HS-5 (cell line): ENCODE measurements at regions not wholly inside any gene's neighbourhood (a gene's known extent, or its start where the extent isn't known, plus 50 kb on each side); places are given as distances from the start of the nearest gene placed in this dataset.

ENCODE experiments used
- DNase-seq: peaks from one replicate; pipeline ENCODE4 v3.0.0-alpha.2; 2012; ENCODE audit warnings: low read depth

DNA sequence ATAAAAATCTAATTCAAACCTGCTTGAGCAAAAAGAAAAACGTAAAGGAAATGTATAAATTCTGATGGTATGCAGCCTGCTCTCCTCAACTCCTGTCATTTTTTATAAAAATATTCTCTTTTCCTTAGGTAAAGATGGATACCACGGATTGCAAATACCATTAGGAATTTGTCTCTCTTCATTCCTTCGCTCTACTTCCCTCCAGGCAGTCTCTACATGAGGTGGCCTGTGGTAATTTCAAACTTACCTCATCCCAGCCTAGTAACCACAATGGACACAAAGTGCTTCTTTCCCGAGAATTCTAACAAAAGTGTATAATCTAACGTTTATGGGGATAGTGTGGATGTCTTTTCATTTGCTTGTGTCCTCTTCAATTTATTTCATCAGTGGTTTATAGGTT, 239.5 kb upstream of the LRRC7 start:
- DNase-seq: no peak

- DNase-seq: no peak
Measured at GRCh38 chr1:69363236-69363635, 204.5 kb upstream of the LRRC7 start.

DNA sequence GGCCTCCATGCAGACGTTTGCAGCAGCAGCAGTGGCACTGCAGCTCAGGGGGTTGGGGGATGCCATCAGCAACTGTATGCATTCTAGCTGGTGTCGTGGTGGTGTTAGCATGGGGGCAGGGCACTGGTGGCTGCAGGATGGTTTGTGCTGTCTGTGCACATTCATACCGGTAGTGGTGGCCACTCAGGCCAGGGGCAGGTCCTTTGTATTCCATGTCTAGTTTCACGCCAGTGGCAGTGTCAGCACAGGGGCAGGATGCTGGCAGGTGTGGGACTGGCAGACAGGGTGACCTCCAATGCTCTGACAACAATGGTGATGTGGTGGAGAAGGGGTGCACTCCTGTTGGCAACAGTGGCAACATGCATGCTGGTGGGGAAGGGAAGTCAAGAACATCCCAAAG, 194.2 kb upstream of the LRRC7 start:
- DNase-seq: no peak

DNA sequence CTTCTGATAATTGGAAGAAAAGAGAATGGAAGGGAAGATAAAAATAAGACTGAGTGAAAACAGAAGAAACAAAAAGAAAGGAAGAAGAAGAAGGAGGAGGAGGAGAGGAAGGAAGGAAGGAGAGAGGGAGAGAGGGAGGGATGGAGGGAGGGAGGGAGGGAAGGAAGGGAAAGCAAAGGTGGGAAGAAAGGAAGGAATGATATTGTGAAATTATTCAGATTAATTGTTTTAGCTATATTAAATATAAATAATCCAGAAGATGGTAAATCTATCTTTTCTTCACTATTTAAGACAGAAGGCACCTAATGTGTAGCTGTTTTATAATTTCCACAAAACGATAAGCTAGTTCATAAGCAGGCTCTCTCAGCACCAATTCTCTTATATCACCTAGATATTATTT, 191.3 kb upstream of the LRRC7 start:
- no peak for DNase-seq

- DNase-seq: no peak
Measured at GRCh38 chr1:69377507-69377906, 190.2 kb upstream of the LRRC7 start.

DNA sequence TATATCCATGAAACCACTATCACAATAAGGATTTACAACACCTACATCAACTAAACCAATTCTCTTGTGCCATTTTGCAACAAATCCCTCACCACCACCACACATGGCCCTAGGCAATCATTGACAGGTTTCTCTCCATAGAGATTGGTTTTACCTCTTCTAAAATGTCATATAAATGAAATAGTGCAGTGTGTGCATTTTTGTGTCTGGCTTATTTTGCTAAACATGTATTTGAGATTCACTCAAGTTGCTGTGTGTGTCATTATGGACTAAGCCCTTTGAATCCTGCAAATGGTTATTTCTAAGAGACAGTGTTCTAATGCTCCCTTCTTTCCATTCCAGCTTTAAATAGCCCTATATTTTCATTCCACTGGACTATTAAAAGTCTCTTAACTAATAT, 179.7 kb upstream of the LRRC7 start:
- no peak for DNase-seq

- no peak for DNase-seq
Measured at GRCh38 chr1:69400128-69400527, 167.6 kb upstream of the LRRC7 start.

GRCh38 chr1:69401879-69402278, 165.8 kb upstream of the LRRC7 start:
- peak; percentile 26 for DNase-seq

DNA sequence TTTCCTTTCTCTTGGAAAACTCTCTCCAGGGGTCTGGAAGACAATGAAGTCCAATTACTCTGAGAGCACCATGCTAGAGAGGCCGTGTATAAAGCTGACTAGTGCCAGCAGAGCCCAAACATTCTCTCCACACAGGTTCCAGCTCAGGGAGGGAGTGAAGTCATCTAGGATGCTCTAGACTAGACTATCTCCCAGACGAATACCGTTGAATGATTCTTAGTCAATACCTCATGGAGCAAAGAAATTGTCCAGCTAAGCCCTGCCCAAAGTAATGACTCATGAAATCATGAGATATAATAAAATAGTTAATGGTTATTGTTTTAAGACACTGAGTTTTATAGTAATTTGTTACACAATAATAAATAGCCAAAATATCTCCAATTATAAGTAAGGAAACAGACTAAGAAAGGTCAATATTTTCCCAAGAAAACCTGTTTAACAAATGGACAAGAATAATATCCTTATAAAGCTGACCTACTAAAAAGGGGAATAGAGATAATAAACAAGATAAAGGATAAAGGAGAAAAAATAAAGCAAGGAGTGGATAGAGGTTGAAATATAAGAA, 163.9 kb upstream of the LRRC7 start:
- DNase-seq: no peak

DNA sequence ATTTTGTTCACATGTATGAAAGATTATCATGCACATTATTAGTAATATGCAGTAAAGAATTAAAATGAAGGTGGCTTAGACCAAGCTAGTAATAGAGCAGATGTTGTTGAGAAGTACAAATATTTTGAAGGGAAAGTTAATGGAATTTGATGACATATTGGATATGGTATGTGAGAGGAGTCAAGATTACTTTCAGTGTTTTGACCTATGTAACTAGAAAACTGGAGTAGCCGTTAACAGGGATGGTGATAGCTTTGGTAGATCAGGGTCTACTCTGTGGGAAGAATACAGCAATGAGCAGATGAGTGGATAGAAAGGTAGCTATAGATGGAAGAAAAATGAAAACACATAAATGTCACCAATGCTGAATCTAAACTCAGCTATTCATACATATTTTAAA, 163.2 kb upstream of the LRRC7 start:
- no peak for DNase-seq

DNA sequence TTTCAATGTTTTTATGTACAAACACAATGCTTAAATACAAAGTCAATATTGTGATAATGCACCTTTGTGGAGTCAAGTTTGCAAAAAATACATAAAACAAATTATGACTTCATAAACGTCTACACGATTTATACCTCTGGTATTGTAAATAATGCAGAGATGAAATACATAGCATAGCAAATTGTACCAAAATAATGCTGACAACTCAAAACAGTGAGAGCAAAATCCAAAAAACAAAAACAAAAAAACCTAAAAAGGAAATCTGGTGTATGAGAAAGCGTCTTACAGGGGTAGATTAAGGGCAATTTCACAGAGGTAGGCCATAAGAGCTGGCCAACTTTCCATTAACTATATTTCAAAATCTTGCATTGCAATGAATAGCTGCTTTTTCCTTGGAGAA, 161.5 kb upstream of the LRRC7 start:
- DNase-seq: no peak

DNA sequence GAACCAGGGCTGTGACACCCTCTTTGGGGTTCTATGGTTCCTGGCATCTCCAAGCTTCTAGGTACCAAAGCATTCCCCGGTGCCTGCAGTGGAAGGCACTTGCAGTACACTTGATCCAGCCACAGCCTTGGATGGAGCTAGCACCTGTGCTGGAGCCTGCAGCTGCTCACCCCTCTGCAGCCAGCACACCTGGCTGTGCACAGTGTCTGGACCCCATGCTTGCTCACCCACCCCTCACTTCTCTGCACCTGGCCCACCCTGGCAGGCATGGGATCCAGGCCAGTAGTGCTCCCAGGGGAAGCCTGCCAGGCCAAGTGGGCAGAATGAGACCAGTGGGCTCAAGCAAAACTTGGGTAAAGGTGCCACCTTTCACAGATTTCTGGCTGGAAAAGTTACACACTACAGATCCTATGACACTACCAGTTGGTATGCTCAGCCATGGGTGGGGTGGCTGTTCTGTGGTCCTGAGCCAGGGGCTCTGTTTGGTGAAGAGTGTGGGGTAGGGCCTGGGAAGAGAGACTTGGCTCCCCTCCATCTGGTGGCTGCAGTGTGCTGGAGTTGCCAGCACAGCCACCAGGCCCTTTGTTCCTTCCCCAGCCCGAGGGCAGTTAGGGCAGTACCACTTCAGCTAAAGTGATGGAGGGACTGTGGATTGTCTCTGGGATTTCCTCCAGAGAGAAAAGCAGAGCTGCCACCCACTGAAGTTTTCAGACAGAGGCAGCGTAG, 157.8 kb upstream of the LRRC7 start:
- no peak for DNase-seq

DNA sequence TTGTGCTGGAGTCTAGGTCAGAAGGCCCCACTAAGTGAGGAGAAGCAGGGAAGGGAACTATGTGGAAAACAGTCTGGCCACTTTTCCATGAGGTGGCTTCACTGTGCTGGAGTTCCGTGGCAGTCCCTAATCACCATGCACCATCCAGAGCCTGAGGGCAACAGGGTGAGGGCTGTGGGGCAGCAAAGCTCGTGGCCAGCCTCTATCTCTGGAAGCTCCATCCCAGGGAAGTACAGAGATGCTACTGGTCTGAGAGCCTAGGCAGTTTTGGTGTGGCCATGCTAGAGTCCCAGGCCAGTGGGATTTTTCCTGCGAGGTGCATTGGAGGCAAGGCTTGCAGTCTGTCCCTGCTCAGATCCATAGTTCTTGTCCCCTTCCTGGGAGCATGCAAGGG, 157.3 kb upstream of the LRRC7 start:
- DNase-seq: no peak

- no peak for DNase-seq
Measured at GRCh38 chr1:69410893-69411292, 156.8 kb upstream of the LRRC7 start.

GRCh38 chr1:69411617-69412016, 156.1 kb upstream of the LRRC7 start:
- DNase-seq: no peak

GRCh38 chr1:69413129-69413528, 154.6 kb upstream of the LRRC7 start:
- no peak for DNase-seq

DNA sequence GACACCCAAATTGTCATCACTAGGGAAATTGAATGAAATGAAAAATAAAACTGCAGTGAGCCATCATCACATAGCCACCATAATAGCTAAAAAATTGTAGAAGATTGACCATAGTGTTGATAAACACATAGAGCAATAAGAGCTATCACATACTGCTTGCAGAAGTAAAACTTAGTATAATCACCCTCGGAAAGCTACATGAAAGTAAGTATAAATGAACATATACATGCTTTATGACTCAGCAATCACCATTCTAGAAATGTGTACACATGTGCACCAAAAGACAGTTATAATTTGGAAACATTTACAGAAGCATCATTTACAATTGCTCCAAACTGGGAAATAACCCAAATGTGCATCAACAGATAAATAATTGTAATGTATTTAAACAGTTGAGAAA, 153.1 kb upstream of the LRRC7 start:
- no peak for DNase-seq

GRCh38 chr1:69421286-69421685, 146.4 kb upstream of the LRRC7 start:
- no peak for DNase-seq

- DNase-seq: no peak
Measured at GRCh38 chr1:69425871-69426270, 141.9 kb upstream of the LRRC7 start.

GRCh38 chr1:69426401-69426800, 141.3 kb upstream of the LRRC7 start:
- DNase-seq: no peak

- no peak for DNase-seq
Measured at GRCh38 chr1:69433073-69433472, 134.6 kb upstream of the LRRC7 start.

- no peak for DNase-seq
Measured at GRCh38 chr1:69436151-69436550, 131.6 kb upstream of the LRRC7 start.

GRCh38 chr1:69438056-69438795, 129.5 kb upstream of the LRRC7 start:
- DNase-seq: no peak

GRCh38 chr1:69441496-69441895, 126.2 kb upstream of the LRRC7 start:
- no peak for DNase-seq
